ENCODE measurements at regions not wholly inside any gene's neighbourhood (a gene's known extent, or its start where the extent isn't known, plus 50 kb on each side); places are given as distances from the start of the nearest gene placed in this dataset.

DNA sequence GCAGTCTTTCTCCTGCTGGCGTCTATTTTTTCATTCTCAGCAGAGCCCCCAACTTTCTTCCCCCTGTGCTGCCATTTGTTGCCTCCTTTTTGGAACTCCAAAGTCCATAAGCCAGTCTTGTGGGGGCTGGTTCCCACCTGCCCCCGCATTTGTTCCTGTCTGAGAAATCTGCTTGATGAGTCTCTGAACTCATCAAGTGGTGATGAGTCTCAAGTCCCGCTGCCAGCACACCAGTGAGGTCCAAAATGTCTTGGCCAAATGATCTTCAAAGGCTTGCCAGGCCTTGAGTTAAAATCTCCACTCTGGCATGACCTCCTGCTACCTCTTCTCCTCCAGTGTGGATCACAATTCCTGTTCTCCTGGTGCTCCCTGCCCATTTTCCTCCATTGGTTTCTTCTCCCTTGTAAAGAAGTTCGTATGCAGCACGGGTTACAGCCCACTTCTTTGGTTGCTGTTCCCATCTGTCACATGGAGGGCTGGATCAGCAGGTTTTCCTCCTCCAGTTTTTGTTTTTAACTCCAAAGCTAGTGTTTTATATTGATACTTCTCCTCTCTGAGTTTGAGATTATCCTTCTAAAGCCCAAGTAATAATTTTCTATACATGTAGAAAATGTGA, 72.7 kb upstream of the LIMCH1 start:
- H3K36me3 ChIP-seq (ENCODE audit: control insufficient read depth in 2 of 3, insufficient read depth in 3 of 3, low read length in 3 of 3), result no peaks in the 10 kb centered on the region
- no peak overlapping the region for H3K27ac Mint-ChIP-seq
- no peaks in the 10 kb centered on the region for H3K27me3 ChIP-seq (ENCODE audit: control insufficient read depth in 2 of 2, insufficient read depth in 2 of 2, low read length in 2 of 2)
- H3K4me3 Mint-ChIP-seq, result no peak overlapping the region
- no peaks in the 10 kb centered on the region for H3K4me1 Mint-ChIP-seq
- H3K36me3 Mint-ChIP-seq, result no peaks in the 10 kb centered on the region
- no peaks in the 10 kb centered on the region for H3K4me1 ChIP-seq (ENCODE audit: control insufficient read depth in 2 of 2, insufficient read depth in 2 of 2, low read length in 2 of 2)
- H3K4me3 ChIP-seq (ENCODE audit: low read length), result no peak overlapping the region
- ChIA-PET POLR2A (no interaction called here), CTCF (no interaction called here)
- intact Hi-C loops (cut with micrococcal nuclease), result no loop called here
- H3K9me3 ChIP-seq (ENCODE audit: control insufficient read depth in 2 of 3, low read length in 3 of 3), result no peaks in the 10 kb centered on the region
- no peak for ATAC-seq
- no peak overlapping the region for H3K27ac ChIP-seq (ENCODE audit: low read depth, low read length)
- H3K27me3 Mint-ChIP-seq, result peaks cover 0 to 7% (median 0%) of the 10 kb centered on the region in 5 donors
- peaks cover 0 to 5% (median 3%) of the 10 kb centered on the region in 11 donors for H3K9me3 Mint-ChIP-seq
- no peak for DNase-seq

DNA sequence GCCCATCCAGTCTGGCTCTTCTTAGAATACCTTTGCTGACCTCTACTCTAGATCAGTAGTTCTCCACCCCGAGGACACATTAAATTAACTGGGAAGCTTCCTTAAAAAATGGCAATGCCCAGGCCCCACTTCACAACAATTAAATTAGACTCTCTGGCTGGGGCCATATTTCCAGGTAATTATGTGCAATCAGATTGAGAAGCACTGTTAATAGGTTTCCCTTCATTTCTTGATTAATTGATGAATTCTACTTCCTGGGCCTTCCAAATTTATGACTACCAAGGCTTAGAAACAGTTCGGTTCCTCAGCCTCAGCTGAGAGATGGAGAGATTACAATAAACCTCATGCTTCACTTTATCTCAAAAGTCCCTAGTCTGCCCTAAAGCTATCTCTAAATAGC, 71.7 kb upstream of the LIMCH1 start:
- Histone ChIP-seq H3K27ac (ENCODE audit: low read depth, low read length) (no peak overlapping the region), H3K4me1 (ENCODE audit: control insufficient read depth in 2 of 2, insufficient read depth in 2 of 2, low read length in 2 of 2) (no peaks in the 10 kb centered on the region), H3K27me3 (ENCODE audit: control insufficient read depth in 2 of 2, insufficient read depth in 2 of 2, low read length in 2 of 2) (no peaks in the 10 kb centered on the region), H3K9me3 (ENCODE audit: control insufficient read depth in 2 of 3, low read length in 3 of 3) (no peaks in the 10 kb centered on the region), H3K36me3 (ENCODE audit: control insufficient read depth in 2 of 3, insufficient read depth in 3 of 3, low read length in 3 of 3) (no peaks in the 10 kb centered on the region), H3K4me3 (ENCODE audit: low read length) (no peak overlapping the region)
- H3K4me1 Mint-ChIP-seq, result no peaks in the 10 kb centered on the region
- H3K9me3 Mint-ChIP-seq, result peaks cover 0 to 7% (median 4%) of the 10 kb centered on the region in 11 donors
- peaks cover 0 to 10% (median 0%) of the 10 kb centered on the region in 5 donors for H3K27me3 Mint-ChIP-seq
- ChIA-PET POLR2A (no interaction called here), CTCF (no interaction called here)
- no peaks in the 10 kb centered on the region for H3K36me3 Mint-ChIP-seq
- ATAC-seq (no peak), DNase-seq (no peak)
- H3K27ac Mint-ChIP-seq, result no peak overlapping the region
- intact Hi-C loops (cut with micrococcal nuclease), result no loop called here
- no peak overlapping the region for H3K4me3 Mint-ChIP-seq

DNA sequence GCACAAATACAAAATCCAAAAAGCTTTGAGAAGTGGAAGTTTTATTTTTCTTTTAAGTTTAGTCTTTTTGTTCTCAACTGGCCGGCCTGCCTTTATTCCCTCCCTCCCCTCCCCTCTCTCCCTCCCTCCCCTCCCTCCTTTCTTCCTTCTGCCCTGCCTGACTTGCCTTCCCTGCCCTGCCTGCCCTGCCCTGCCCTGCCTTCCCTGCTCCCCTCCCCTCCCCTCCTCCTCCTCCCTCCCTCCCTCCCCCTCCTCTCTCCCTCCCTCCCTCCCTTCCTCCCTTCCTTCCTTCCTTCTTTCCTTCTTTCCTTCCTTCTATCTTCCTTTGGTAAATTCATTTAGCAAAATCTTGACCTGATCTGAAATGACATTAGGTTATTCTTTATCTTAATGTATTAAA, 69.8 kb upstream of the LIMCH1 start:
- Mint-ChIP-seq H3K4me3 (no peak overlapping the region), H3K4me1 (no peaks in the 10 kb centered on the region), H3K27me3 (peaks cover 0 to 15% (median 10%) of the 10 kb centered on the region in 5 donors), H3K36me3 (no peaks in the 10 kb centered on the region), H3K27ac (no peak overlapping the region), H3K9me3 (peaks cover 0 to 7% (median 4%) of the 10 kb centered on the region in 11 donors)
- no peaks in the 10 kb centered on the region for H3K27me3 ChIP-seq (ENCODE audit: control insufficient read depth in 2 of 2, insufficient read depth in 2 of 2, low read length in 2 of 2)
- no peak for ATAC-seq
- POLR2A ChIA-PET, result no interaction called here
- intact Hi-C loops (cut with micrococcal nuclease), result no loop called here
- no peak for DNase-seq
- no peaks in the 10 kb centered on the region for H3K9me3 ChIP-seq (ENCODE audit: control insufficient read depth in 2 of 3, low read length in 3 of 3)
- H3K4me1 ChIP-seq (ENCODE audit: control insufficient read depth in 2 of 2, insufficient read depth in 2 of 2, low read length in 2 of 2), result no peaks in the 10 kb centered on the region
- H3K27ac ChIP-seq (ENCODE audit: low read depth, low read length), result no peak overlapping the region
- no peak overlapping the region for H3K4me3 ChIP-seq (ENCODE audit: low read length)
- CTCF ChIA-PET, result no interaction called here
- no peaks in the 10 kb centered on the region for H3K36me3 ChIP-seq (ENCODE audit: control insufficient read depth in 2 of 3, insufficient read depth in 3 of 3, low read length in 3 of 3)

DNA sequence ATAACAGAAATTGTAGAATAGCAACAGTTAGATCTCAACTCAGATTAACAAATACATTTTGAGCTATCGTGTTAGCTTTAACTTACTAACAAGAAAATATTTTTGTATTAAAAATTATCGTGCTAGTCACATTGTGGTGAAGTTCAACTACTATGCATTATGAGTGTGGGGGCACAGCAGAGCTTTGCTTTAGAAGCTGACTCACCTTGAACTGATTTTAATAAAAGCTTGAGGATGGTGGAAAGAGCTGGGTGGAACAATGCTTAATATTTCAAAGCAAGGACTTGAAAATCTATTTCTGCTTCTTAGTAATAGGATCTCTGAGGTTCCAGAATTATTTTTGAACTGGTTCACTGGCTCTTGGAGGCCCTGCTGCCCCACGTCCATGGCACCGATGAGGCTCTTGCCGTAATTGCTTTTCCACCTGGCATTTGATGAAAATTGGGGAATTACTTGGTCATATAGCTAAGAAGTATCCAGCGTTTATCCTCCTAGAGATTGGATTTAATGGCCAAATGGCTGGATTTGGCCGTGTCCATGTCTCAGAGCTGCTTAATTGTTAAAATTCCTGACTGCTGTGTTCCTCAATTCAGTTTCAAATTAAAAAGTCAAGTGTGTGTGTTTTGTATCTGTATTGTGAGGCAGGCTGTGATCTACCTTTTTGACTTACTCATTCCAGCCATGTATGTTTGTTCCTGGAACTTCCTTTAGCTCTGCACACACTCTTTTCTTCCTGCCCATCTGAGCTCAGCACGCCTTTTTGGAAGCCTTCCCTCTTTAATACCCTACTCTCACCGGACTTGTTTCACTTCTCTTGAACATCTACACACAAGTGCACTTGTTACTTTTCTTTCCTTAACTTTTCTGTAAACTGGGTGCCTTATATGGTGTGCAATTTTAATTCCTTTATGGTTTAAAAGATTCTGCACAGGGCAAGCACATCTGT, 66.6 kb upstream of the LIMCH1 start:
- ChIA-PET CTCF (no interaction called here), POLR2A (no interaction called here)
- H3K27me3 Mint-ChIP-seq, result peaks cover 0 to 18% (median 8%) of the 10 kb centered on the region in 5 donors
- Histone ChIP-seq H3K36me3 (ENCODE audit: control insufficient read depth in 2 of 3, insufficient read depth in 3 of 3, low read length in 3 of 3) (no peaks in the 10 kb centered on the region), H3K9me3 (ENCODE audit: control insufficient read depth in 2 of 3, low read length in 3 of 3) (no peaks in the 10 kb centered on the region), H3K27me3 (ENCODE audit: control insufficient read depth in 2 of 2, insufficient read depth in 2 of 2, low read length in 2 of 2) (no peaks in the 10 kb centered on the region), H3K4me1 (ENCODE audit: control insufficient read depth in 2 of 2, insufficient read depth in 2 of 2, low read length in 2 of 2) (no peaks in the 10 kb centered on the region), H3K27ac (ENCODE audit: low read depth, low read length) (no peak overlapping the region), H3K4me3 (ENCODE audit: low read length) (no peak overlapping the region)
- H3K36me3 Mint-ChIP-seq, result no peaks in the 10 kb centered on the region
- no peak overlapping the region for H3K27ac Mint-ChIP-seq
- no peak overlapping the region for H3K4me3 Mint-ChIP-seq
- no peaks in the 10 kb centered on the region for H3K4me1 Mint-ChIP-seq
- no peak for ATAC-seq
- H3K9me3 Mint-ChIP-seq, result peaks cover 0 to 11% (median 2%) of the 10 kb centered on the region in 11 donors
- intact Hi-C loops (cut with micrococcal nuclease), result no loop called here
- no peak for DNase-seq

DNA sequence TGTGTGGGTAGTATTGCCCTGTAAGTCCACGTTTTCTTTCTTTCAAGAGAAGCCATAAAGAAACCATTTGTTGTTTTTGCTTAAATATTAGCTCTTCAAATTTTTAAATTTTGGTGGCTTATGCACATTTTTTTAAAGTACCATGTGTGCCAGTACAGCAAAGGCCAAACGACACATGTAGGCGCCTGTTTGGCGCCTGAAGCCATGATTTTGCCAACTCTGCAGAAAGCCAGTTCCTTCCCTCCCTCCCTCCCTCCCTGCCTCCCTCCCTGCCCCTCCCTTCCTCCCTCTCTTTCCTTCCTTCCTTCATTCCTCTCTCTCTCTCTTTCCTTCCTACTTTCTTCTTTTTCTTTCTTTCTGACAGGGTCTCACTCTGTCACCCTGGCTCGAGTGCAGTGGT, 65.9 kb upstream of the LIMCH1 start:
- no peaks in the 10 kb centered on the region for H3K4me1 ChIP-seq (ENCODE audit: control insufficient read depth in 2 of 2, insufficient read depth in 2 of 2, low read length in 2 of 2)
- H3K4me3 ChIP-seq (ENCODE audit: low read length), result no peak overlapping the region
- no peaks in the 10 kb centered on the region for H3K36me3 ChIP-seq (ENCODE audit: control insufficient read depth in 2 of 3, insufficient read depth in 3 of 3, low read length in 3 of 3)
- peaks cover 0 to 18% (median 12%) of the 10 kb centered on the region in 5 donors for H3K27me3 Mint-ChIP-seq
- H3K9me3 Mint-ChIP-seq, result peaks cover 0 to 11% (median 2%) of the 10 kb centered on the region in 11 donors
- H3K4me1 Mint-ChIP-seq, result no peaks in the 10 kb centered on the region
- no peaks in the 10 kb centered on the region for H3K27me3 ChIP-seq (ENCODE audit: control insufficient read depth in 2 of 2, insufficient read depth in 2 of 2, low read length in 2 of 2)
- DNase-seq (no peak), ATAC-seq (no peak)
- no peak overlapping the region for H3K27ac Mint-ChIP-seq
- no peak overlapping the region for H3K4me3 Mint-ChIP-seq
- intact Hi-C loops (cut with micrococcal nuclease), result no loop called here
- ChIA-PET CTCF (interaction anchor here (0.6 kb wide), 1 partner anchor 27 kb away, joined by 5 read pairs; no protein-coding TSS in a partner anchor), POLR2A (no interaction called here)
- no peaks in the 10 kb centered on the region for H3K36me3 Mint-ChIP-seq
- no peak overlapping the region for H3K27ac ChIP-seq (ENCODE audit: low read depth, low read length)
- H3K9me3 ChIP-seq (ENCODE audit: control insufficient read depth in 2 of 3, low read length in 3 of 3), result no peaks in the 10 kb centered on the region

- H3K27ac Mint-ChIP-seq, result no peak overlapping the region
- H3K36me3 Mint-ChIP-seq, result no peaks in the 10 kb centered on the region
- ATAC-seq (no peak), DNase-seq (no peak)
- no peak overlapping the region for H3K4me3 Mint-ChIP-seq
- intact Hi-C loops (cut with micrococcal nuclease), result no loop called here
- H3K9me3 ChIP-seq (ENCODE audit: control insufficient read depth in 2 of 3, low read length in 3 of 3), result no peaks in the 10 kb centered on the region
- H3K27me3 ChIP-seq (ENCODE audit: control insufficient read depth in 2 of 2, insufficient read depth in 2 of 2, low read length in 2 of 2), result no peaks in the 10 kb centered on the region
- H3K9me3 Mint-ChIP-seq, result peaks cover 0 to 11% (median 2%) of the 10 kb centered on the region in 11 donors
- no peak overlapping the region for H3K27ac ChIP-seq (ENCODE audit: low read depth, low read length)
- H3K27me3 Mint-ChIP-seq, result peaks cover 0 to 18% (median 12%) of the 10 kb centered on the region in 5 donors
- no peaks in the 10 kb centered on the region for H3K4me1 ChIP-seq (ENCODE audit: control insufficient read depth in 2 of 2, insufficient read depth in 2 of 2, low read length in 2 of 2)
- ChIA-PET CTCF (no interaction called here), POLR2A (no interaction called here)
- no peak overlapping the region for H3K4me3 ChIP-seq (ENCODE audit: low read length)
- H3K36me3 ChIP-seq (ENCODE audit: control insufficient read depth in 2 of 3, insufficient read depth in 3 of 3, low read length in 3 of 3), result no peaks in the 10 kb centered on the region
- no peaks in the 10 kb centered on the region for H3K4me1 Mint-ChIP-seq
Measured at GRCh38 chr4:41473176-41473575, 64.8 kb upstream of the LIMCH1 start.

DNA sequence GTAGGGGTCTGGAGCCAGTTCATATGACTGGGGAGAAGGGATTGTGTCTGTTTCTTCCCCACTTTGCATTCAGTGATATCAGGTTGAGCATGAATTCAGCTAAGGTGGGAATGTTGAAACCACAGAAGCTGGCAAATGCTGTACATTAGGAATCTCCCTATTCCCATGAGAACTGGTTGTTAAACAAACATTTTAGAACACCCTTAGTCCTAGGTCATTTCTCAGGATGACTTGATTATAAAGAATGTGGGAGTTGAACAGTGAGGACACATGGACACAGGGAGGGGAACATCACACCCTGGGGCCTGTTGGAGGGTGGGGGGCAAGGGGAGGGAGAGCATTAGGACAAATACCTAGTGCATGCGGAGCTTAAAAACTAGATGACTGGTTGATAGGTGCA, 62.6 kb upstream of the LIMCH1 start:
- Mint-ChIP-seq H3K27ac (no peak overlapping the region), H3K4me1 (no peaks in the 10 kb centered on the region), H3K9me3 (peaks cover 0 to 7% (median under 1%) of the 10 kb centered on the region in 11 donors), H3K27me3 (peaks cover 0 to 18% (median 8%) of the 10 kb centered on the region in 5 donors), H3K4me3 (no peak overlapping the region), H3K36me3 (no peaks in the 10 kb centered on the region)
- no peak for DNase-seq
- H3K27ac ChIP-seq (ENCODE audit: low read depth, low read length), result no peak overlapping the region
- no peak for ATAC-seq
- H3K4me1 ChIP-seq (ENCODE audit: control insufficient read depth in 2 of 2, insufficient read depth in 2 of 2, low read length in 2 of 2), result no peaks in the 10 kb centered on the region
- CTCF ChIA-PET, result no interaction called here
- POLR2A ChIA-PET, result no interaction called here
- H3K36me3 ChIP-seq (ENCODE audit: control insufficient read depth in 2 of 3, insufficient read depth in 3 of 3, low read length in 3 of 3), result no peaks in the 10 kb centered on the region
- no peaks in the 10 kb centered on the region for H3K27me3 ChIP-seq (ENCODE audit: control insufficient read depth in 2 of 2, insufficient read depth in 2 of 2, low read length in 2 of 2)
- no peaks in the 10 kb centered on the region for H3K9me3 ChIP-seq (ENCODE audit: control insufficient read depth in 2 of 3, low read length in 3 of 3)
- H3K4me3 ChIP-seq (ENCODE audit: low read length), result no peak overlapping the region
- intact Hi-C loops (cut with micrococcal nuclease), result no loop called here

Data from naive thymus-derived CD4-positive, alpha-beta T cell (primary cell).